ENCODE measurements at regions not wholly inside any gene's neighbourhood (a gene's known extent, or its start where the extent isn't known, plus 50 kb on each side); places are given as distances from the start of the nearest gene placed in this dataset.

DNA sequence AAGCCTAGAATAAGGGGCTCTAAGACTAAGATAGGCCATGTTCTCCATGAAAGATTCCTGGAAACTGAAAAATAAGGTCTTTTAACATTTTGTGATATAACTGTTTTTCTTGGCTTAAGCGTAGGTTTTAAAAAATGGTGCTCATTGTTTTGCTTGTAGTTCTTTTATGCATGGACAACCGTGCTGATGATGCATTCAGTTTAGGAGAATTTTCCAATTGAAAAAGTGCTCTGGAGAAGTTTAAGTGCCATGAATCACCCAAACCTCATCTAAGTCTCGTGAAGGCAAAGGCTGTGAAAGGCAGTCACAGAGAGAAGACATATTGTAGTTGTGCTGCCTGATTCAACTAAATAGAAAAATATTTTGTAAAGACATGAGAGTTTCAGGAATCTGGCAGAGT, 111.8 kb upstream of the GAREM1 start:
- TF ChIP-seq POLR2AphosphoS5 (IDR thresholded peaks at IDR 0.05; ENCODE audit: low read depth, low read length) (no peak), TAF1 (IDR thresholded peaks at IDR 0.05; ENCODE audit: borderline replicate concordance, insufficient read depth, low read length) (no peak), SIN3A (IDR thresholded peaks at IDR 0.05; ENCODE audit: borderline replicate concordance, insufficient read depth, low read length) (no peak), FOXP2 (optimal IDR thresholded peaks at IDR 0.05; ENCODE audit: borderline replicate concordance, extremely low read depth, extremely low read length, insufficient read depth) (no peak)
- TF ChIP-seq, protein P1, sequence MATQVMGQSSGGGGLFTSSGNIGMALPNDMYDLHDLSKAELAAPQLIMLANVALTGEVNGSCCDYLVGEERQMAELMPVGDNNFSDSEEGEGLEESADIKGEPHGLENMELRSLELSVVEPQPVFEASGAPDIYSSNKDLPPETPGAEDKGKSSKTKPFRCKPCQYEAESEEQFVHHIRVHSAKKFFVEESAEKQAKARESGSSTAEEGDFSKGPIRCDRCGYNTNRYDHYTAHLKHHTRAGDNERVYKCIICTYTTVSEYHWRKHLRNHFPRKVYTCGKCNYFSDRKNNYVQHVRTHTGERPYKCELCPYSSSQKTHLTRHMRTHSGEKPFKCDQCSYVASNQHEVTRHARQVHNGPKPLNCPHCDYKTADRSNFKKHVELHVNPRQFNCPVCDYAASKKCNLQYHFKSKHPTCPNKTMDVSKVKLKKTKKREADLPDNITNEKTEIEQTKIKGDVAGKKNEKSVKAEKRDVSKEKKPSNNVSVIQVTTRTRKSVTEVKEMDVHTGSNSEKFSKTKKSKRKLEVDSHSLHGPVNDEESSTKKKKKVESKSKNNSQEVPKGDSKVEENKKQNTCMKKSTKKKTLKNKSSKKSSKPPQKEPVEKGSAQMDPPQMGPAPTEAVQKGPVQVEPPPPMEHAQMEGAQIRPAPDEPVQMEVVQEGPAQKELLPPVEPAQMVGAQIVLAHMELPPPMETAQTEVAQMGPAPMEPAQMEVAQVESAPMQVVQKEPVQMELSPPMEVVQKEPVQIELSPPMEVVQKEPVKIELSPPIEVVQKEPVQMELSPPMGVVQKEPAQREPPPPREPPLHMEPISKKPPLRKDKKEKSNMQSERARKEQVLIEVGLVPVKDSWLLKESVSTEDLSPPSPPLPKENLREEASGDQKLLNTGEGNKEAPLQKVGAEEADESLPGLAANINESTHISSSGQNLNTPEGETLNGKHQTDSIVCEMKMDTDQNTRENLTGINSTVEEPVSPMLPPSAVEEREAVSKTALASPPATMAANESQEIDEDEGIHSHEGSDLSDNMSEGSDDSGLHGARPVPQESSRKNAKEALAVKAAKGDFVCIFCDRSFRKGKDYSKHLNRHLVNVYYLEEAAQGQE (IDR thresholded peaks at IDR 0.05; ENCODE audit: insufficient read depth in 1 of 2, low read depth in 2 of 2, low read length in 2 of 2) = no peak
